NCI-H146 treated with DMSO at 0.1 percent for 48 hours (cell line): ENCODE measurements at regions not wholly inside any gene's neighbourhood (a gene's known extent, or its start where the extent isn't known, plus 50 kb on each side); places are given as distances from the start of the nearest gene placed in this dataset.

Experiments used
- DNase-seq: peaks from one replicate; lab custom pipeline; 2025; ENCODE audit not compliant: unreplicated experiment; lab: John Stamatoyannopoulos, UW

DNA sequence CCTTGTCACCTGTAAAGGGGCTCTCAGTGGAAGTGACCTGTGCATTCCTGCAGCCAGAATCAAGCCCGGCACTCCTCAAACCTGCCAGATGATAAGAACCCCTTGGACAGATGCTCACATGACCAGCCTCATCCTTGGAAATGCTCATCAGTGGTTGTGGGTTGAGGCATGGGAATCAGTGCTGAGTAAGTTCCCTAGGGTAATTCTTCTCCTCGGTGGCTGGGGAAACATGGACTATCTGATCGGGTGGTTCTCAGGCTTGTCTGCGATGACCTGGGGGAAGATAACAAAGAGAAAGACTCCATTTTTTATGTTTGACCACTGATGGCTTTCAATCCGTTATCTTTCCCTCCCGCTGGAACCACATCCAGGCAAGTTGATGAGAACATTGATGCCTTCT is 84.0 kb downstream of the SPP2 start:
- no peak for DNase-seq

DNA sequence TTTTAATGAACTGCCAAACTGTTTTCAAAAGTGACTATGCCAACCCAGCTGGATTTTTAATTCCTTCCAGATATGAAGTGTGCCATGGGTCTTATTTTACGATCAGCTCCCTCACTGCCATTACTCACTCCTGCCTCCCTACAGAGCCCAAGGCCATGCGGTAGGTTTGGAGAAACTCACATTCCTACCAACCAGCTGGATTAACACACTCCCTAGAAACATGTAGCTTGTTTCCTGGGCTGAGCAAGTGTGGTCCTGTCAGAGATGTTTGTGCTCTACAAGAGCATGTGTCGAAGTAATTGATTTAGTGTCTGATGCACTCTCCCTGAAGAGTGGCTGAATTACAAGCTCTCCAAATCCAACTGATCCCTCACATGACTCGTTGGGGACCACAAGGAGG is 82.5 kb downstream of the SPP2 start:
- no peak for DNase-seq

DNA sequence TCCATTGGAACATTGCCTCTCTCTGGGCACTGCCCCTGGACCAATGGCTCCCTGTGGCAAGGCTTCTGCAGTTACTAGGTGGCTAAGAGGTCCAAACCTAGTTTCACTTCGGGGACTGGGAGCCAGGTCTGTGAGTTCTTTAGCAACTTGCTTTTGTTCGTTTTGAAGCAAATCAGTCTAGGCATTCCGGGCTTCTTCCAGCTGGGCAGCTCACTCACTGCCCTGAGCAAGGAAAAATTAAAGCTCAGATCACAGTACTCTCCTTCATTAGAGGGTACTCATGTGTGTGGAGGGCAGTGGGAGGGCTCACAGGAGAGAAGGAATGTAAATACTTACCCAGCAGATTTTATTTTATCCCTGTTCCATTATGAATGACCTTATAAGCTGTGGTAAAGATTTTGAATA is 80.3 kb downstream of the SPP2 start:
- DNase-seq, result no peak

DNA sequence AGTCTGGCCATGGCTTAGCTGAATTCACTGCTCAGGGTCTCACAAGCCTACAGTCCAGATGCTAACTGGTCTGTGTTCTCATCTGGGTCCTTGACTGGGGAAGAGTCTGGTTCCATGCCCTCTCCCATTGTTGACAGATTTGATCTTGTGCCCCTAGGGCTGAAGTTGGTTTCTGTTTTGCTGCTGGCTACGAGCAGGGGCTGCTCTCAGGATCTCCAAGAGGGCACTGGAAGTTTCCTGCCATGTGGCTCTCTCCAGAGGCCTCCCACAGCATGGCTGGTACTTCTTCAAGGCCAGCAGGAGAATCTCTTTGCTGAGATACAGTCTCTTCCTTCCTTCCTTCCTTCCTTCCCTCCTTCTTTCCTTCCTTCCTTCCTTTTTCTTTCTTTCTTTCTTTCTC is 78.1 kb downstream of the SPP2 start:
- no peak for DNase-seq
